GM23338 (cell line): ENCODE measurements at regions not wholly inside any gene's neighbourhood (a gene's known extent, or its start where the extent isn't known, plus 50 kb on each side); places are given as distances from the start of the nearest gene placed in this dataset.

Source experiments
- CREB1 ChIP-seq: fragments of 250-450 bp; sonication (Bioruptor Pico); IDR thresholded peaks from 2 replicates; pipeline ENCODE4 v1.5.0; 2020; ENCODE audit warnings: low read depth, mild to moderate bottlenecking, moderate library complexity
- CTCF ChIP-seq, 2 experiments: fragments of 200-600 bp in 1 of 2; sonication (generic) in 1 of 2; conservative IDR thresholded peaks; 2 replicates each; pipeline versions ENCODE4 v1.5.1 to v1.6.1; 2016 to 2017; ENCODE audit warnings: antibody characterized with exemption in 2 of 2, low read depth in 2 of 2, mild to moderate bottlenecking in 2 of 2, moderate library complexity in 1 of 2
- ETS1 ChIP-seq: IDR thresholded peaks from 2 replicates; pipeline ENCODE4 v1.6.1; 2016; ENCODE audit warnings: antibody characterized with exemption
- EZH2 ChIP-seq: fragments of 200-600 bp; sonication (generic); IDR thresholded peaks from one replicate; pipeline ENCODE4 v1.8.0; 2017; ENCODE audit warnings: antibody characterized with exemption, mild to moderate bottlenecking, low read depth; ENCODE audit not compliant: unreplicated experiment
- NANOG ChIP-seq: IDR thresholded peaks from 2 replicates; pipeline ENCODE4 v1.6.1; 2016; ENCODE audit warnings: antibody characterized with exemption, borderline replicate concordance
- POLR2AphosphoS5 ChIP-seq: IDR thresholded peaks from 2 replicates; pipeline ENCODE4 v1.6.1; 2016; ENCODE audit warnings: antibody characterized with exemption, low read depth
- REST ChIP-seq: IDR thresholded peaks from one replicate; pipeline ENCODE4 v1.6.1; 2018; ENCODE audit warnings: antibody characterized with exemption; ENCODE audit not compliant: unreplicated experiment
- ZNF114 ChIP-seq: fragments of 250-450 bp; sonication (Bioruptor Pico); IDR thresholded peaks from 2 replicates; pipeline ENCODE4 v1.5.0; 2020; ENCODE audit warnings: mild to moderate bottlenecking, moderate library complexity
- ZNF331 ChIP-seq: fragments of 250-450 bp; sonication (Bioruptor Pico); IDR thresholded peaks from 2 replicates; pipeline ENCODE4 v1.5.0; 2020; ENCODE audit warnings: low read depth, mild to moderate bottlenecking, moderate library complexity

GRCh38 chr10:35992107-35992506, 350.0 kb upstream of the FZD8 start:
- no peak for TF ChIP-seq EZH2
- no peak for TF ChIP-seq POLR2AphosphoS5
- TF ChIP-seq CTCF (conservative IDR thresholded peaks at IDR 0.05; ENCODE audit: low read depth in 2 of 2): no peak
- no peak for TF ChIP-seq REST
- no peak for TF ChIP-seq ZNF114 (CRISPR knock-in tag)
- no peak for TF ChIP-seq ETS1
- no peak for TF ChIP-seq NANOG
- TF ChIP-seq CREB1 (CRISPR knock-in tag): no peak
- TF ChIP-seq ZNF331: no peak
